Activated CD4-positive, alpha-beta T cell treated with anti-CD3 and anti-CD28 coated beads, Interleukin-2, Interleukin-6, amounts not matched to agents 100 ng/mL and 50 ng/mL, durations not matched to agents 16 hours and 8 hours (primary cell): ENCODE measurements at regions not wholly inside any gene's neighbourhood (a gene's known extent, or its start where the extent isn't known, plus 50 kb on each side); places are given as distances from the start of the nearest gene placed in this dataset.
"Not testable (repeated sequence)": the region's sequence is repeated elsewhere in the genome, so short reads cannot be mapped to it uniquely, and the experiment has no call there.

ENCODE experiments used
- DNase-seq: peaks from one replicate; pipeline ENCODE4 v3.0.0-alpha.2; 2020

GRCh38 chr18:1047406-1047805 is 142.7 kb downstream of the ADCYAP1 start:
- no peak for DNase-seq

- no peak for DNase-seq
Measured at GRCh38 chr18:1048032-1048431, 143.4 kb downstream of the ADCYAP1 start.

- no peak for DNase-seq
Measured at GRCh38 chr18:1049173-1049572, 144.5 kb downstream of the ADCYAP1 start.

- DNase-seq = no peak
Measured at GRCh38 chr18:1050012-1050657, 145.5 kb downstream of the ADCYAP1 start.

- no peak for DNase-seq
Measured at GRCh38 chr18:1052301-1052700, 147.6 kb downstream of the ADCYAP1 start.

- DNase-seq = no peak
Measured at GRCh38 chr18:1053331-1054315, 149.0 kb downstream of the ADCYAP1 start.

- no peak for DNase-seq
Measured at GRCh38 chr18:1056404-1056803, 151.7 kb downstream of the ADCYAP1 start.

GRCh38 chr18:1057367-1057766 is 152.7 kb downstream of the ADCYAP1 start:
- DNase-seq = no peak

- peak; percentile 1 for DNase-seq
Measured at GRCh38 chr18:1062588-1062987, 157.9 kb downstream of the ADCYAP1 start.

- DNase-seq = no peak
Measured at GRCh38 chr18:1075322-1075721, 170.7 kb downstream of the ADCYAP1 start.

GRCh38 chr18:1075876-1076275 is 171.2 kb downstream of the ADCYAP1 start:
- DNase-seq = no peak

GRCh38 chr18:1078301-1078700 is 173.6 kb downstream of the ADCYAP1 start:
- DNase-seq = no peak

GRCh38 chr18:1083675-1084074 is 179.0 kb downstream of the ADCYAP1 start:
- DNase-seq = not testable (repeated sequence)

- no peak for DNase-seq
Measured at GRCh38 chr18:1090758-1091157, 186.1 kb downstream of the ADCYAP1 start.

GRCh38 chr18:1092228-1092627 is 187.6 kb downstream of the ADCYAP1 start:
- DNase-seq = no peak

GRCh38 chr18:1094409-1094808 is 189.7 kb downstream of the ADCYAP1 start:
- no peak for DNase-seq

GRCh38 chr18:1097991-1098735 is 193.5 kb downstream of the ADCYAP1 start:
- DNase-seq = not testable (repeated sequence)

- DNase-seq = no peak
Measured at GRCh38 chr18:1102848-1103247, 198.2 kb downstream of the ADCYAP1 start.

GRCh38 chr18:1103537-1103936 is 198.9 kb downstream of the ADCYAP1 start:
- DNase-seq = no peak

GRCh38 chr18:1104181-1104881 is 199.7 kb downstream of the ADCYAP1 start:
- DNase-seq = no peak

GRCh38 chr18:1124495-1124894 is 219.8 kb downstream of the ADCYAP1 start:
- DNase-seq = no peak

GRCh38 chr18:1133541-1133940 is 228.9 kb downstream of the ADCYAP1 start:
- no peak for DNase-seq

GRCh38 chr18:1147730-1148129 is 243.1 kb downstream of the ADCYAP1 start:
- DNase-seq = no peak
